ENCODE measurements at regions not wholly inside any gene's neighbourhood (a gene's known extent, or its start where the extent isn't known, plus 50 kb on each side); places are given as distances from the start of the nearest gene placed in this dataset.

- no peak overlapping the region for H3K27ac ChIP-seq
- no peaks in the 10 kb centered on the region for H3K4me1 ChIP-seq
- DNase-seq: no peak
- intact Hi-C loops (cut with DNase I; ENCODE audit: low total_unique reads): no loop called here
- WGBS, 5 donors: 42 to 54% (median 49%) methylated on average over 6 of the region's 6 CpGs
- no peak overlapping the region for H3K4me3 ChIP-seq
- no peaks in the 10 kb centered on the region for H3K36me3 ChIP-seq
- H3K9me3 ChIP-seq: peaks cover 0 to 6% (median 0%) of the 10 kb centered on the region in 8 donors
- TF ChIP-seq CTCF (IDR thresholded peaks at IDR 0.05 in 8 of 11, conservative IDR thresholded peaks at IDR 0.05 in 3 of 11) (no peak), POLR2AphosphoS5 (IDR thresholded peaks at IDR 0.05) (no peak), POLR2A (IDR thresholded peaks at IDR 0.05) (no peak)
- H3K27me3 ChIP-seq (replicated peaks in 1 of 7): peaks cover 0 to 67% (median 6%) of the 10 kb centered on the region in 7 donors
Observed at GRCh38 chr20:57022306-57022705, 244.1 kb downstream of the BMP7 start.

GRCh38 chr20:57023007-57023406 lies 243.4 kb downstream of the BMP7 start:
- Histone ChIP-seq H3K4me1 (no peaks in the 10 kb centered on the region), H3K36me3 (no peaks in the 10 kb centered on the region), H3K9me3 (peaks cover 0 to 6% (median 0%) of the 10 kb centered on the region in 8 donors), H3K4me3 (no peak overlapping the region), H3K27me3 (replicated peaks in 1 of 7) (peaks cover 0 to 62% (median 6%) of the 10 kb centered on the region in 7 donors), H3K27ac (no peak overlapping the region)
- no peak for TF ChIP-seq POLR2A (IDR thresholded peaks at IDR 0.05)
- no peak for TF ChIP-seq POLR2AphosphoS5 (IDR thresholded peaks at IDR 0.05)
- no peak for TF ChIP-seq CTCF (IDR thresholded peaks at IDR 0.05 in 8 of 11, conservative IDR thresholded peaks at IDR 0.05 in 3 of 11)
- WGBS, 5 donors: 76 to 91% (median 84%) methylated on average over 2 of the region's 2 CpGs
- DNase-seq: no peak
- intact Hi-C loops (cut with DNase I; ENCODE audit: low total_unique reads): no loop called here

- DNase-seq: no peak
- no peaks in the 10 kb centered on the region for H3K36me3 ChIP-seq
- no peak for TF ChIP-seq POLR2AphosphoS5 (IDR thresholded peaks at IDR 0.05)
- TF ChIP-seq CTCF (IDR thresholded peaks at IDR 0.05 in 8 of 11, conservative IDR thresholded peaks at IDR 0.05 in 3 of 11): no peak
- TF ChIP-seq POLR2A (IDR thresholded peaks at IDR 0.05): no peak
- H3K9me3 ChIP-seq: peaks cover 0 to 6% (median 0%) of the 10 kb centered on the region in 8 donors
- intact Hi-C loops (cut with DNase I; ENCODE audit: low total_unique reads): no loop called here
- H3K27ac ChIP-seq: no peak overlapping the region
- H3K4me1 ChIP-seq: no peaks in the 10 kb centered on the region
- WGBS, 5 donors: 85 to 93% (median 90%) methylated on average over 9 of the region's 9 CpGs
- H3K4me3 ChIP-seq: no peak overlapping the region
- H3K27me3 ChIP-seq (replicated peaks in 1 of 7): peaks cover 0 to 60% (median 6%) of the 10 kb centered on the region in 7 donors
Observed at GRCh38 chr20:57023997-57024396, 242.4 kb downstream of the BMP7 start.

- WGBS, 5 donors: 68 to 88% (median 73%) methylated on average over 4 of the region's 4 CpGs
- H3K4me3 ChIP-seq: no peak overlapping the region
Observed at GRCh38 chr20:57024849-57025248, 241.6 kb downstream of the BMP7 start.

More at GRCh38 chr20:57024849-57025248, 241.6 kb downstream of the BMP7 start:
- intact Hi-C loops (cut with DNase I; ENCODE audit: low total_unique reads): no loop called here
- no peak for DNase-seq
- H3K4me1 ChIP-seq: no peaks in the 10 kb centered on the region
- TF ChIP-seq CTCF (IDR thresholded peaks at IDR 0.05 in 8 of 11, conservative IDR thresholded peaks at IDR 0.05 in 3 of 11): no peak
- TF ChIP-seq POLR2A (IDR thresholded peaks at IDR 0.05): no peak
- TF ChIP-seq POLR2AphosphoS5 (IDR thresholded peaks at IDR 0.05): no peak
- H3K9me3 ChIP-seq: peaks cover 0 to 6% (median 0%) of the 10 kb centered on the region in 8 donors
- no peak overlapping the region for H3K27ac ChIP-seq
- no peaks in the 10 kb centered on the region for H3K36me3 ChIP-seq
- H3K27me3 ChIP-seq (replicated peaks in 1 of 7): peaks cover 0 to 62% (median 6%) of the 10 kb centered on the region in 7 donors
